HG03039 (cell line): ENCODE measurements at regions not wholly inside any gene's neighbourhood (a gene's known extent, or its start where the extent isn't known, plus 50 kb on each side); places are given as distances from the start of the nearest gene placed in this dataset.

ENCODE experiments used
- ATAC-seq: cut with Tn5 transposase; IDR thresholded peaks from one replicate; pipeline ENCODE4 v1.9.1; 2021; ENCODE audit warnings: mild to moderate bottlenecking, moderate library complexity; ENCODE audit not compliant: unreplicated experiment

GRCh38 chr2:153043385-153043784 is 325.0 kb downstream of the ARL6IP6 start:
- ATAC-seq, result no peak

GRCh38 chr2:153028626-153029025 is 310.2 kb downstream of the ARL6IP6 start:
- ATAC-seq, result no peak

GRCh38 chr2:153027533-153027932 is 309.1 kb downstream of the ARL6IP6 start:
- ATAC-seq, result no peak

- ATAC-seq, result no peak
These were observed 301.8 kb downstream of the ARL6IP6 start for GRCh38 chr2:153020201-153020600.

- ATAC-seq, result peak; percentile 38
These were observed 286.8 kb downstream of the ARL6IP6 start for GRCh38 chr2:153005071-153005730.

GRCh38 chr2:153004627-153005026 is 286.2 kb downstream of the ARL6IP6 start:
- ATAC-seq, result peak; percentile 67

- ATAC-seq, result no peak
These were observed 255.7 kb downstream of the ARL6IP6 start for GRCh38 chr2:152974146-152974545.

- ATAC-seq, result no peak
These were observed 253.3 kb downstream of the ARL6IP6 start for GRCh38 chr2:152971685-152972084.

- no peak for ATAC-seq
These were observed 244.0 kb downstream of the ARL6IP6 start for GRCh38 chr2:152962446-152962845.

- no peak for ATAC-seq
These were observed 242.9 kb downstream of the ARL6IP6 start for GRCh38 chr2:152961351-152961750.

GRCh38 chr2:152950126-152950525 is 231.7 kb downstream of the ARL6IP6 start:
- ATAC-seq, result no peak

- no peak for ATAC-seq
These were observed 225.7 kb downstream of the ARL6IP6 start for GRCh38 chr2:152944099-152944498.

- no peak for ATAC-seq
These were observed 224.6 kb downstream of the ARL6IP6 start for GRCh38 chr2:152942940-152943440.

GRCh38 chr2:152930501-152930900 is 212.1 kb downstream of the ARL6IP6 start:
- no peak for ATAC-seq

GRCh38 chr2:152929628-152930027 is 211.2 kb downstream of the ARL6IP6 start:
- ATAC-seq, result no peak

- ATAC-seq, result peak; percentile 84
These were observed 207.4 kb downstream of the ARL6IP6 start for GRCh38 chr2:152925547-152926448.

GRCh38 chr2:152924722-152925121 is 206.3 kb downstream of the ARL6IP6 start:
- no peak for ATAC-seq

- ATAC-seq, result no peak
These were observed 205.8 kb downstream of the ARL6IP6 start for GRCh38 chr2:152924219-152924618.

GRCh38 chr2:152920846-152921245 is 202.4 kb downstream of the ARL6IP6 start:
- no peak for ATAC-seq

GRCh38 chr2:152910970-152911369 is 192.6 kb downstream of the ARL6IP6 start:
- no peak for ATAC-seq

GRCh38 chr2:152907046-152907445 is 188.6 kb downstream of the ARL6IP6 start:
- no peak for ATAC-seq

GRCh38 chr2:152894051-152894450 is 175.6 kb downstream of the ARL6IP6 start:
- no peak for ATAC-seq
